Body of pancreas (tissue), 4 donors: ENCODE measurements at regions not wholly inside any gene's neighbourhood (a gene's known extent, or its start where the extent isn't known, plus 50 kb on each side); places are given as distances from the start of the nearest gene placed in this dataset.

Experiments
- ATAC-seq: fragments of 150-250 bp; one replicate; pipeline ENCODE4 v1.9.1; 2016
- DNase-seq, 4 donors: peaks; one replicate each; pipeline ENCODE4 v3.0.0-alpha.2; 2019
- H3K27ac ChIP-seq, 4 donors: fragments of 200-600 bp; sonication (generic); 1 replicate in 3 of 4; 2 replicates in 1 of 4; pipeline versions ENCODE4 v1.5.1 to v1.6.1; 2016 to 2019; ENCODE audit warnings: mild to moderate bottlenecking in 1 of 4, mixed read lengths in 1 of 4, moderate library complexity in 1 of 4
- H3K27me3 ChIP-seq, 2 donors: fragments of 200-600 bp; sonication (generic); one replicate each; pipeline ENCODE4 v1.6.0; 2016; ENCODE audit warnings: mild to moderate bottlenecking in 1 of 2
- H3K36me3 ChIP-seq, 2 donors: fragments of 200-600 bp; sonication (generic); replicated peaks in 1 of 2; 2 replicates each; pipeline ENCODE4 v1.5.1; 2016; ENCODE audit warnings: low read depth in 2 of 2; ENCODE audit not compliant: insufficient read depth in 1 of 2
- H3K4me1 ChIP-seq: fragments of 200-600 bp; sonication (generic); one replicate; pipeline ENCODE4 v1.6.0; 2016
- H3K4me3 ChIP-seq, 2 donors: fragments of 200-600 bp; sonication (generic); 1 replicate in 1 of 2; 2 replicates in 1 of 2; pipeline ENCODE4 v1.5.1; 2016 to 2019
- H3K9me3 ChIP-seq, 3 donors: fragments of 200-600 bp; sonication (generic); 1 replicate in 2 of 3; 2 replicates in 1 of 3; pipeline ENCODE4 v1.5.1; 2016
- POLR2A ChIP-seq, 3 donors: fragments of 450-650 bp; IDR thresholded peaks; one replicate each; pipeline ENCODE4 v1.6.1; 2016; ENCODE audit warnings: antibody characterized with exemption in 3 of 3, mild to moderate bottlenecking in 2 of 3
- WGBS, 2 donors: methylation state at CpG; one replicate each; pipeline ENCODE4 v1.1.5; 2017; 5-methylcytosine and 5-hydroxymethylcytosine counted together
- intact Hi-C: fragments of 100-400 bp; cut with DNase I; formaldehyde crosslinking; loops from one replicate; pipeline ENCODE4 v1.15.1; 2023
- TF ChIP-seq, protein P1 (sequence below), 7 experiments: fragments of 450-650 bp in 4 of 7; fragments of 200-600 bp in 3 of 7; sonication (generic) in 3 of 7; IDR thresholded peaks; one replicate each; pipeline ENCODE4 v1.5.1; 2016 to 2019; ENCODE audit warnings: antibody characterized with exemption in 7 of 7

DNA sequence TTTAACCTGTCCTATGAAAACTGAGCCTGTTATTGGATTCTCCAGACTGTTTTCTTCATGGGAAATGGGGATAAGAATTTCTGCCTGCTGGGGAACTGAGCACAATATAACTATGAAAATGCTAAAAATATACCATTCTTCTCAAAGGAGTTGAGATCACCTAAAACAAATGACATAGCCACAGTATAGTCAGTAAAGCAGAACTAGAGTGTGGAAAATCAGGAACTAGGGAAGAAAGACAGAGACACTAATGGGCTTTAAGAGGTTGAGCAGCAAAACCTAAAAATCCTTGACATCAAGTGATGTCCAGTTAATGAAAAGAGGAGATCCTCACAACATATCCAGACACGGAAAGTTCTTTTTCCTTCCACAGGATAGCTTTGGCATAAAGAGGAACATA, 215.7 kb upstream of the CST7 start:
- TF ChIP-seq, protein P1, sequence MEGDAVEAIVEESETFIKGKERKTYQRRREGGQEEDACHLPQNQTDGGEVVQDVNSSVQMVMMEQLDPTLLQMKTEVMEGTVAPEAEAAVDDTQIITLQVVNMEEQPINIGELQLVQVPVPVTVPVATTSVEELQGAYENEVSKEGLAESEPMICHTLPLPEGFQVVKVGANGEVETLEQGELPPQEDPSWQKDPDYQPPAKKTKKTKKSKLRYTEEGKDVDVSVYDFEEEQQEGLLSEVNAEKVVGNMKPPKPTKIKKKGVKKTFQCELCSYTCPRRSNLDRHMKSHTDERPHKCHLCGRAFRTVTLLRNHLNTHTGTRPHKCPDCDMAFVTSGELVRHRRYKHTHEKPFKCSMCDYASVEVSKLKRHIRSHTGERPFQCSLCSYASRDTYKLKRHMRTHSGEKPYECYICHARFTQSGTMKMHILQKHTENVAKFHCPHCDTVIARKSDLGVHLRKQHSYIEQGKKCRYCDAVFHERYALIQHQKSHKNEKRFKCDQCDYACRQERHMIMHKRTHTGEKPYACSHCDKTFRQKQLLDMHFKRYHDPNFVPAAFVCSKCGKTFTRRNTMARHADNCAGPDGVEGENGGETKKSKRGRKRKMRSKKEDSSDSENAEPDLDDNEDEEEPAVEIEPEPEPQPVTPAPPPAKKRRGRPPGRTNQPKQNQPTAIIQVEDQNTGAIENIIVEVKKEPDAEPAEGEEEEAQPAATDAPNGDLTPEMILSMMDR (IDR thresholded peaks at IDR 0.05) = no peak
- TF ChIP-seq POLR2A (IDR thresholded peaks at IDR 0.05) = no peak
- WGBS, 2 donors = 82 to 94% methylated on average over 1 of the region's 1 CpG
- Histone ChIP-seq H3K4me1 (no peaks in the 10 kb centered on the region), H3K4me3 (no peak overlapping the region), H3K27me3 (no peaks in the 10 kb centered on the region), H3K27ac (no peak overlapping the region), H3K9me3 (no peaks in the 10 kb centered on the region), H3K36me3 (no peaks in the 10 kb centered on the region)
- ATAC-seq (no peak), DNase-seq (no peak)
- intact Hi-C loops = no loop called here

DNA sequence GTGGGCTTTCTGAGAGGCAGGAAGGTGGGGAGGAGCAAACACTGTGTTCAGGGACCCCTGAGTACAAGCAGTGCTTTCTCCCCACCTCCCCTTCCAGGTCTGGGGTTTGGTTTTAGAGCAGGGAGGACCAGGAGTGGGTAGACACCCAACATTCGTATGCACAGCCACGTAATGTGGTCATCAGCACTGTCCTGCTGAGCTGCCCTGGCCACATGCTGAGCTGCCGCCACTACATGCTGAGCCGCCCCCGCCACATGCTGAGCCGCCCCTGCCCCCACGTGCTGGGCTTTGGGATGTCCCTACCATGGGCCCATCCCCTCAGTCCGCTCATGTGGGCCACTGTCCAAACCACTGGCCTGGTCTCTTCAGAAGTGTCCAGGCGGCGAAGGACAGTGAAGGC, 214.9 kb upstream of the CST7 start:
- intact Hi-C loops = no loop called here
- DNase-seq (no peak), ATAC-seq (no peak)
- no peaks in the 10 kb centered on the region for H3K4me1 ChIP-seq
- H3K4me3 ChIP-seq = no peak overlapping the region
- 88 to 93% methylated on average over 5 to 10 of the region's 10 CpGs for WGBS, 2 donors
- no peaks in the 10 kb centered on the region for H3K9me3 ChIP-seq
- no peaks in the 10 kb centered on the region for H3K36me3 ChIP-seq
- H3K27me3 ChIP-seq = no peaks in the 10 kb centered on the region
- no peak for TF ChIP-seq POLR2A (IDR thresholded peaks at IDR 0.05)
- TF ChIP-seq, protein P1 (IDR thresholded peaks at IDR 0.05) = no peak
- no peak overlapping the region for H3K27ac ChIP-seq

DNA sequence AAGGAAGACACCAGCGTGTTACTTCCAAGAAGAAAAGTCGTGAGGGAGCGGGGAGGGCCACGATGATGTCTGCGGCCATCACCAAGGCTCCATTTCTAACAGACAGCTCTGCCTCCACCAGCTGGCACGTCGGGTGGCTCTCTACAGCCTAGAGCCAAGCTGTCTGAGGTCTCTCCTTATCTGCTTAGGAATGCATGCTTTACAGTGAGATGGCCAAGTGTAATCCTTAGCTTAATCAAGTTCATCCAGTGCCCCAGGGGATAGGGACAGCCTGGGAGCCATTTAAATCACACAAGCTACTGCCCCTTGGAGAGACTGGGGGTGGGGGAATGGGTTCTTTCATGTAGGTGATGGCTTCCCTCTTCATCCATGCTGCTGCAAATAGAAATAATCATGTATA, 213.8 kb upstream of the CST7 start:
- DNase-seq (no peak), ATAC-seq (no peak)
- Histone ChIP-seq H3K4me1 (no peaks in the 10 kb centered on the region), H3K9me3 (no peaks in the 10 kb centered on the region), H3K4me3 (no peak overlapping the region), H3K27ac (no peak overlapping the region), H3K27me3 (no peaks in the 10 kb centered on the region), H3K36me3 (no peaks in the 10 kb centered on the region)
- intact Hi-C loops = no loop called here
- WGBS, 2 donors = 60 to 79% methylated on average over 7 of the region's 7 CpGs
- TF ChIP-seq POLR2A (IDR thresholded peaks at IDR 0.05) = no peak

DNA sequence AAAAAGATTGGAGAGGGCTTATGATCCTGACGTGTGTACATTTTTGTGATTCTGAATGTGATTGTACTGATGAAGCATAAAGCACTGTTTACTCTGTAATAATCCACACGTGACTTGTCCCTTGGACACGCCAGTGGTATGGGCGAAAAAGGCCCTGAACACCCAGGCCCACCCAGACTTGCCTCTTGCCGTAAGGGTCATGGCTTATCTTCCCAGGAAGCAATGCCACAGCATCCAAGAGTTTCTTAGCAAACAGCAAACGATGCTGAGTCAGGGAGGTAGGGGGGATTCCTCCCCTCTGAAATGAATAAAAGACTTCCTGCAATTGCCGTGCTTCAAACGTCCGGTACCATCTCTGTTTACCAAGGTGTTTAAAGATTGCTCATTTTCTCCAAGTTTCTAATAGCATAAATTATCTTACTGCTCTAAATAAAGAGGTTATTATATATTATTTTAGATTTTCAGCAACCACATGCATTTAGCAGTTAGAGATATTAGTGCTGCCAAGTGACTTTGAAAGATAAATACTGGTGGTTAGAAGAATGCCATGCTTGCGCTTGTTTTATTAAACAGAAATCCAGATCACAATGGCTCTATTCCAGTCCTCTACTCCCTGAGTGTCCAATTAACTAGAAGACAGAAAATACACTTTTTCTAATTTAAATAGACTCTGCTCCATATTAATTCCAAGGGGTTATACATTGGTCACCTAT, 212.8 kb upstream of the CST7 start:
- Histone ChIP-seq H3K9me3 (no peaks in the 10 kb centered on the region), H3K27me3 (no peaks in the 10 kb centered on the region), H3K4me3 (no peak overlapping the region), H3K36me3 (no peaks in the 10 kb centered on the region), H3K27ac (no peak overlapping the region), H3K4me1 (no peaks in the 10 kb centered on the region)
- no peak for TF ChIP-seq POLR2A (IDR thresholded peaks at IDR 0.05)
- TF ChIP-seq, protein P1 (IDR thresholded peaks at IDR 0.05) = no peak
- 51 to 57% methylated on average over 10 of the region's 10 CpGs for WGBS, 2 donors
- DNase-seq (no peak), ATAC-seq (no peak)
- intact Hi-C loops = no loop called here

DNA sequence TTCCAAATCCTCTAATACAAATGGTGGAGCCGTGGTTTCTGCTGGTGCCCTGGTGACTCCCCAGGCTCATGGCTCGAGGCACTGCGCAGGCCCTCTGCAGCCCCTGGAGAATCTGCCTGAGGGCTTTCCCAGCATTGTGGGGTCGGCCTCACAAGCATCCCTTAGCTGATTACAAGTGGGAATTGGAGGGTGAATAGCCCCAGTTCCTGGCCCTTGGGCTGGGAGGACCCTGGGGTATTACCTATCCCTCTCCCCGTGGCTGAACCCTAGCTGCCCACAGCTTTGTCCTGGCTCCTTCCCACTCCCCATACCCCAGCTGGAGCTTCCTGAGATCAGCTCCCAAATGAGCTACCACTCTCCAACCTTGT, 212.2 kb upstream of the CST7 start:
- H3K4me3 ChIP-seq = no peak overlapping the region
- TF ChIP-seq, protein P1 (IDR thresholded peaks at IDR 0.05) = no peak
- TF ChIP-seq POLR2A (IDR thresholded peaks at IDR 0.05) = no peak
- H3K9me3 ChIP-seq = no peaks in the 10 kb centered on the region
- H3K36me3 ChIP-seq = no peaks in the 10 kb centered on the region
- 82 to 91% methylated on average over 5 of the region's 5 CpGs for WGBS, 2 donors
- intact Hi-C loops = no loop called here
- no peaks in the 10 kb centered on the region for H3K4me1 ChIP-seq
- no peak for DNase-seq
- no peak for ATAC-seq
- no peaks in the 10 kb centered on the region for H3K27me3 ChIP-seq
- H3K27ac ChIP-seq = no peak overlapping the region
